Posterior cingulate gyrus (tissue), 11 donors: ENCODE measurements at regions not wholly inside any gene's neighbourhood (a gene's known extent, or its start where the extent isn't known, plus 50 kb on each side); places are given as distances from the start of the nearest gene placed in this dataset.

ENCODE experiments used
- DNase-seq, 10 donors: peaks; one replicate each; pipeline versions ENCODE4 v3.0.0 to v3.0.0-alpha.2; 2020 to 2021; ENCODE audit warnings: mixed read lengths in 3 of 10
- intact Hi-C: fragments of 100-400 bp; cut with DNase I; formaldehyde crosslinking; loops from one replicate; pipeline ENCODE4 v1.15.1; 2023

GRCh38 chr11:127640561-127641451 is 640.2 kb upstream of the KIRREL3 start:
- intact Hi-C loops, result no loop called here
- DNase-seq, result no peak

GRCh38 chr11:127639916-127640315 is 639.3 kb upstream of the KIRREL3 start:
- intact Hi-C loops, result no loop called here
- no peak for DNase-seq

- no peak for DNase-seq
- intact Hi-C loops, result no loop called here
These were observed 632.6 kb upstream of the KIRREL3 start for GRCh38 chr11:127632976-127633680.

- DNase-seq, result no peak
- intact Hi-C loops, result no loop called here
These were observed 632.0 kb upstream of the KIRREL3 start for GRCh38 chr11:127632546-127632945.

GRCh38 chr11:127631974-127632373 is 631.4 kb upstream of the KIRREL3 start:
- DNase-seq, result no peak
- intact Hi-C loops, result no loop called here

GRCh38 chr11:127629200-127629599 is 628.6 kb upstream of the KIRREL3 start:
- DNase-seq, result no peak
- intact Hi-C loops, result no loop called here

- intact Hi-C loops, result no loop called here
These were observed 627.9 kb upstream of the KIRREL3 start for GRCh38 chr11:127628458-127628785.

GRCh38 chr11:127627629-127628457 is 627.3 kb upstream of the KIRREL3 start:
- intact Hi-C loops, result no loop called here
- DNase-seq, result peak in 6 of 10 donors; percentile 9 to 81 (median 22)

More at GRCh38 chr11:127628458-127628785, 627.9 kb upstream of the KIRREL3 start:
- no peak for DNase-seq

GRCh38 chr11:127627204-127627603 is 626.6 kb upstream of the KIRREL3 start:
- no peak for DNase-seq
- intact Hi-C loops, result no loop called here

- DNase-seq, result no peak
- intact Hi-C loops, result no loop called here
These were observed 624.8 kb upstream of the KIRREL3 start for GRCh38 chr11:127625402-127625801.

- DNase-seq, result peak in 9 of 10 donors; percentile 30 to 90 (median 59)
- intact Hi-C loops, result no loop called here
These were observed 623.8 kb upstream of the KIRREL3 start for GRCh38 chr11:127624306-127624856.

- DNase-seq, result no peak
- intact Hi-C loops, result no loop called here
These were observed 622.1 kb upstream of the KIRREL3 start for GRCh38 chr11:127622686-127623085.

- intact Hi-C loops, result no loop called here
These were observed 620.1 kb upstream of the KIRREL3 start for GRCh38 chr11:127620671-127621070.

GRCh38 chr11:127619946-127620345 is 619.4 kb upstream of the KIRREL3 start:
- no peak for DNase-seq
- intact Hi-C loops, result no loop called here

More at GRCh38 chr11:127620671-127621070, 620.1 kb upstream of the KIRREL3 start:
- DNase-seq, result no peak

- no peak for DNase-seq
- intact Hi-C loops, result no loop called here
These were observed 618.2 kb upstream of the KIRREL3 start for GRCh38 chr11:127618721-127619120.

GRCh38 chr11:127616158-127616557 is 615.6 kb upstream of the KIRREL3 start:
- DNase-seq, result peak in 3 of 10 donors; percentile 54 to 78 (median 75)
- intact Hi-C loops, result no loop called here

- intact Hi-C loops, result no loop called here
- DNase-seq, result no peak
These were observed 612.0 kb upstream of the KIRREL3 start for GRCh38 chr11:127612607-127613006.

- intact Hi-C loops, result no loop called here
- no peak for DNase-seq
These were observed 608.6 kb upstream of the KIRREL3 start for GRCh38 chr11:127609025-127609773.

- no peak for DNase-seq
- intact Hi-C loops, result no loop called here
These were observed 607.0 kb upstream of the KIRREL3 start for GRCh38 chr11:127607487-127608085.
